Mesothelial cell of epicardium (in vitro differentiated cells): ENCODE measurements at regions not wholly inside any gene's neighbourhood (a gene's known extent, or its start where the extent isn't known, plus 50 kb on each side); places are given as distances from the start of the nearest gene placed in this dataset.
"Not testable (repeated sequence)": the region's sequence is repeated elsewhere in the genome, so short reads cannot be mapped to it uniquely, and the experiment has no call there.

Experiments used
- DNase-seq, 2 experiments: peaks; one replicate each; pipeline ENCODE4 v3.0.0; 2021; ENCODE audit warnings: low spot score in 2 of 2; ENCODE audit not compliant: unreplicated experiment in 2 of 2
- H3K27ac Mint-ChIP-seq: 2 replicates; pipeline ENCODE4 v1.8.0; 2021; ENCODE audit warnings: mixed read lengths
- H3K27me3 Mint-ChIP-seq: 2 replicates; pipeline ENCODE4 v1.8.0; 2021; ENCODE audit warnings: low read depth, mixed read lengths
- H3K36me3 Mint-ChIP-seq: 2 replicates; pipeline ENCODE4 v1.8.0; 2021; ENCODE audit warnings: mixed read lengths
- H3K4me1 Mint-ChIP-seq: 2 replicates; pipeline ENCODE4 v1.8.0; 2021; ENCODE audit warnings: mixed read lengths
- H3K4me3 Mint-ChIP-seq: 2 replicates; pipeline ENCODE4 v1.8.0; 2021; ENCODE audit warnings: mild to moderate bottlenecking, moderate library complexity, mixed read lengths
- H3K9me3 Mint-ChIP-seq: 2 replicates; pipeline ENCODE4 v1.8.0; 2021; ENCODE audit warnings: mixed read lengths
- CTCF ChIP-seq: fragments of 200-600 bp; sonication (generic); IDR thresholded peaks from one replicate; pipeline ENCODE4 v1.5.0; 2021; ENCODE audit warnings: antibody characterized with exemption; ENCODE audit not compliant: unreplicated experiment

DNA sequence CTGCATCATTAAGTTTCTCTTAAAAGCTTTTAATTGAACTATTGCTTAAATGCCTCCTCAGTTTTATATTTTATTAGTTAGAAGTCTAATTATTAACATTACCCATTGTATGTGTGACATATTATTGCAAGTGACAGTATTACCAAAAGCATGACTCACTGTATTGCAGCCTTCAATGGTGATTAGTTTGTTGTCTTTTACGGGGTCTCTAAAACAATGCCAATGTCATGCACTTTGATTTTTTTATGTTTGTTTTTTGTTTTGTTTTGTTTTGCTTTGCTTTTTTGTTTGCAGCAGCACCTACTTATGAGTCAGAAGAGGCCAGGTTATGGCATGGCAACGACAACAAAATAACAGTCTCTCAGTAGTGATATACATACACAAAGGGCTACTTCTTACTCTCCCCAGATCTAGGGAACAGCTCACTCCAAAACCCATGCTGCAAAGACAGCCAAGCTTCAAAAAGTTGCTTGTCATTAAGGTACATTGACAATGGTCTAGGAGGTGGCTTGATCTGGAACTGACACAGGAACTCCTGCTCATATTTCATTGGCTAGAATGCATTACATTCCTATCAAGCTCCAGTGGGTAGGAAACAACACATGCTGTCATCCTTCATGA lies 293.7 kb upstream of the POM121L12 start:
- no peak for DNase-seq
- Mint-ChIP-seq H3K27me3 (no peaks in the 10 kb centered on the region), H3K9me3 (peaks cover 17% of the 10 kb centered on the region), H3K27ac (no peak overlapping the region), H3K4me1 (peaks cover under 1% of the 10 kb centered on the region), H3K4me3 (no peak overlapping the region), H3K36me3 (no peaks in the 10 kb centered on the region)
- no peak for TF ChIP-seq CTCF

- no peak overlapping the region for H3K4me3 Mint-ChIP-seq
Observed at GRCh38 chr7:52735656-52736055, 299.8 kb upstream of the POM121L12 start.

DNA sequence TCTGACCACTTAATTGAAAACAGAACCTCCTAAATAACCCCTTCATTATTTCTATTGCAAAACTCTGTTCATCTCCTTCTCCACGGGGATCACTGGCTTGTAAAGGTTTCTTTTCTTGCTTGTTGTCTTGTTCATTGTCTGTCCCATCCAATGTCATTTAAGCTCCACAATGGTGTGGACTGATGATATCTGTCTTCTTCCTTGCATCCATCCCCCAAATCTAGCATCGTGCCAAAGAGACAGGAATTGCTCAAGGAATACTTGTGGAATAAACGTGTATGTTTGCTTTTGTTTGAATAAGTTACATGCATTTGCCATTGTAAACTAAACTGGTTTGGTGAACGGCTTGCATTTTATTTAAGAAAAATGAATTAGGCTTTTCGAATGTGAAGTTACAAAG lies 306.8 kb upstream of the POM121L12 start:
- not testable (repeated sequence) for H3K36me3 Mint-ChIP-seq, H3K27me3 Mint-ChIP-seq, H3K4me3 Mint-ChIP-seq, H3K4me1 Mint-ChIP-seq, H3K9me3 Mint-ChIP-seq, H3K27ac Mint-ChIP-seq, DNase-seq

More at GRCh38 chr7:52735656-52736055, 299.8 kb upstream of the POM121L12 start:
- Mint-ChIP-seq H3K27me3 (no peaks in the 10 kb centered on the region), H3K27ac (no peak overlapping the region), H3K36me3 (no peaks in the 10 kb centered on the region), H3K9me3 (peaks cover 28% of the 10 kb centered on the region), H3K4me1 (no peaks in the 10 kb centered on the region)
- no peak for TF ChIP-seq CTCF
- no peak for DNase-seq

- DNase-seq: no peak
- Mint-ChIP-seq H3K27me3 (no peaks in the 10 kb centered on the region), H3K4me1 (peaks cover 8% of the 10 kb centered on the region), H3K4me3 (no peak overlapping the region), H3K27ac (no peak overlapping the region), H3K36me3 (no peaks in the 10 kb centered on the region), H3K9me3 (peaks cover 7% of the 10 kb centered on the region)
- no peak for TF ChIP-seq CTCF
Observed at GRCh38 chr7:52727632-52728031, 307.8 kb upstream of the POM121L12 start.

DNA sequence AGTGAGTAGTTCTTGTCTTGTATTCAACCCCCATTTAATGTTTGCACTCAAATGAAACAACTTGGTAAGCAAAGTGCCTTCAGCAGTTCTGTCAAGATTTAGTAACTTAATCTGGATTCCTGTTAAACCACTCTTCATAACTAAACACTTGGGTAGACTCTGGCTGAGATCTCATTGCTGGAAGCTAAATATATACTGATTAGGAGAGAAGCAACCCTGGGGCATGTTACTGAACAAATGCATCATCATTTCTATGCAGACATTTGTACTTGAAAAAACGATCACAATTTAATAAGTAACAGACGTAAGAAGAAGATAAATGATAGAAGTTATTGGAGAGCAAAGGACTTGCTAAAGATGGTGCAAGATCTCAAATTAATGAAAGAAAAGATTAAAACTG lies 308.4 kb upstream of the POM121L12 start:
- no peak for TF ChIP-seq CTCF
- Mint-ChIP-seq H3K36me3 (no peaks in the 10 kb centered on the region), H3K27ac (peak overlapping the region; percentile 4), H3K4me1 (peaks cover 8% of the 10 kb centered on the region), H3K4me3 (no peak overlapping the region), H3K9me3 (peaks cover 4% of the 10 kb centered on the region), H3K27me3 (no peaks in the 10 kb centered on the region)
- DNase-seq: no peak

DNA sequence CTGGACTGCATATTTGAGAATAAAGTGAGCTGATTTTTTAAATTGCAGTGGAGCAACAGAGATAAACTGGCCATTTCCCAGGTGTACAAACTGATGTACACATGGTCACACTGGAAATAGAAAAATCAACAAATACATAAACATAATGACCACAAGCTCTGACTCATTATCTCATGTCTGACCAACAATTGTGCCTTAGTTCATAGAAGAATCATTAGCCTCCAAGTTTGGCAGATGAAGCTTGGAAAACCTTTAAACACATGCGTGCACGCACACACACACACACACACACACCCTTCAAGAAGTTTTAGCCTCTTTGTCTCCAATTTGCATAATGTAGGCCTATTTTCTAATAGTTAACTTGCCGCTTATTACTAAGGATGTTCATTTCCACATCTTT lies 308.9 kb upstream of the POM121L12 start:
- H3K9me3 Mint-ChIP-seq: no peaks in the 10 kb centered on the region
- no peak for DNase-seq
- no peaks in the 10 kb centered on the region for H3K36me3 Mint-ChIP-seq
- H3K4me1 Mint-ChIP-seq: peaks cover 8% of the 10 kb centered on the region
- no peak overlapping the region for H3K4me3 Mint-ChIP-seq
- no peak overlapping the region for H3K27ac Mint-ChIP-seq
- H3K27me3 Mint-ChIP-seq: no peaks in the 10 kb centered on the region
- no peak for TF ChIP-seq CTCF
